ENCODE measurements at regions not wholly inside any gene's neighbourhood (a gene's known extent, or its start where the extent isn't known, plus 50 kb on each side); places are given as distances from the start of the nearest gene placed in this dataset.

DNA sequence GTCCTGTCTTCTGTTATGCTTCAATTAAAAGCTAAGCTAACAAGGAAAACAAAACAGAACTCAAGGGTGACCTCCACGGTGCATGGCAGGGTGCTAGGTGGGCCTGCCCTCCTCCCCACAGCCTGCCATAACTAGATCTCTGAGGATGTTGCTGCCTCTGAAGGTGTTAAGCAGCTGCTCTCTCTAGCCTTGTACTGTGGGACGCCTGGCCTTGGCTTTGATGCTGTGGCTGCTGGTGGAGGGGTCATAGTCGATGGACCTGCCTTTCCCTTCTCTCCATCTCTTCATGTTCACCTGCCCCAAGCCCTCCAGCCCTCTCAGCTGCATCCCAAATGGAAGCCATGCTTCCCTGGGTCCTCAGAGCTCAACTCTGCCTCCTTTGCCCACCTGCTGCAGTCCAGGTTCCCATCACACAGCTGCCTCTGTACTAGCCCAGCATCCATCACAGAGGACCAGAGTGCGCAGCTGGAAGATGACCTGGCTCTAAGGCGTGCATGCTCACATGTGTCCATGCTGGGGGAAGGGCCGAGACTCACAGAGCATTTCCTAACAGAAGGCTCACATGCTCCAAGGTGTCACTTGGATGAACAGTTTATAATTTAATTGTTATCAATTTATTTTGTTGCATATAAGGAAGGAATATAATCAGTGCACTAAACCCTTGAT is 180.3 kb upstream of the E2F8 start:
- TF ChIP-seq GLIS3 (CRISPR knock-in tag; IDR thresholded peaks at IDR 0.05) (no peak), ZFP3 (CRISPR knock-in tag; IDR thresholded peaks at IDR 0.05) (no peak), TCF4 (CRISPR knock-in tag; IDR thresholded peaks at IDR 0.05; ENCODE audit: borderline replicate concordance) (no peak), CSDC2 (CRISPR knock-in tag; IDR thresholded peaks at IDR 0.05) (no peak), SNAI2 (CRISPR knock-in tag; IDR thresholded peaks at IDR 0.05) (no peak), ESRRG (CRISPR knock-in tag; IDR thresholded peaks at IDR 0.05) (no peak)
- TF ChIP-seq, protein P1, sequence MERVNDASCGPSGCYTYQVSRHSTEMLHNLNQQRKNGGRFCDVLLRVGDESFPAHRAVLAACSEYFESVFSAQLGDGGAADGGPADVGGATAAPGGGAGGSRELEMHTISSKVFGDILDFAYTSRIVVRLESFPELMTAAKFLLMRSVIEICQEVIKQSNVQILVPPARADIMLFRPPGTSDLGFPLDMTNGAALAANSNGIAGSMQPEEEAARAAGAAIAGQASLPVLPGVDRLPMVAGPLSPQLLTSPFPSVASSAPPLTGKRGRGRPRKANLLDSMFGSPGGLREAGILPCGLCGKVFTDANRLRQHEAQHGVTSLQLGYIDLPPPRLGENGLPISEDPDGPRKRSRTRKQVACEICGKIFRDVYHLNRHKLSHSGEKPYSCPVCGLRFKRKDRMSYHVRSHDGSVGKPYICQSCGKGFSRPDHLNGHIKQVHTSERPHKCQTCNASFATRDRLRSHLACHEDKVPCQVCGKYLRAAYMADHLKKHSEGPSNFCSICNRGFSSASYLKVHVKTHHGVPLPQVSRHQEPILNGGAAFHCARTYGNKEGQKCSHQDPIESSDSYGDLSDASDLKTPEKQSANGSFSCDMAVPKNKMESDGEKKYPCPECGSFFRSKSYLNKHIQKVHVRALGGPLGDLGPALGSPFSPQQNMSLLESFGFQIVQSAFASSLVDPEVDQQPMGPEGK (CRISPR knock-in tag; IDR thresholded peaks at IDR 0.05; ENCODE audit: borderline replicate concordance) = no peak
